Activated naive CD8-positive, alpha-beta T cell treated with anti-CD3 and anti-CD28 coated beads for 36 hours (primary cell): ENCODE measurements at regions not wholly inside any gene's neighbourhood (a gene's known extent, or its start where the extent isn't known, plus 50 kb on each side); places are given as distances from the start of the nearest gene placed in this dataset.

Experiments used
- DNase-seq: peaks from one replicate; pipeline ENCODE4 v3.0.0; 2021
- H3K27ac Mint-ChIP-seq: one replicate; pipeline ENCODE4 v1.8.0; 2022; ENCODE audit warnings: mild to moderate bottlenecking, moderate library complexity, mixed read lengths
- H3K27me3 Mint-ChIP-seq: one replicate; pipeline ENCODE4 v1.8.0; 2022; ENCODE audit warnings: mild to moderate bottlenecking, mixed read lengths
- H3K36me3 Mint-ChIP-seq: one replicate; pipeline ENCODE4 v1.8.0; 2021; ENCODE audit warnings: mild to moderate bottlenecking, mixed read lengths
- H3K4me1 Mint-ChIP-seq: one replicate; pipeline ENCODE4 v1.8.0; 2021; ENCODE audit warnings: mixed read lengths
- H3K4me3 Mint-ChIP-seq: one replicate; pipeline ENCODE4 v1.8.0; 2022; ENCODE audit warnings: mild to moderate bottlenecking, moderate library complexity, mixed read lengths
- H3K9me3 Mint-ChIP-seq: one replicate; pipeline ENCODE4 v1.8.0; 2022; ENCODE audit warnings: mixed read lengths

GRCh38 chr2:66034467-66034866 lies 400.5 kb upstream of the MEIS1 start:
- H3K9me3 Mint-ChIP-seq, result no peaks in the 10 kb centered on the region
- H3K4me3 Mint-ChIP-seq, result no peak overlapping the region
- H3K27ac Mint-ChIP-seq, result no peak overlapping the region
- H3K36me3 Mint-ChIP-seq, result no peaks in the 10 kb centered on the region
- H3K27me3 Mint-ChIP-seq, result peaks cover 3% of the 10 kb centered on the region
- DNase-seq, result no peak
- H3K4me1 Mint-ChIP-seq, result no peaks in the 10 kb centered on the region

- H3K9me3 Mint-ChIP-seq, result peaks cover 2% of the 10 kb centered on the region
- H3K36me3 Mint-ChIP-seq, result no peaks in the 10 kb centered on the region
- no peak overlapping the region for H3K4me3 Mint-ChIP-seq
- H3K27me3 Mint-ChIP-seq, result no peaks in the 10 kb centered on the region
- no peak for DNase-seq
- H3K4me1 Mint-ChIP-seq, result no peaks in the 10 kb centered on the region
- no peak overlapping the region for H3K27ac Mint-ChIP-seq
These were observed 402.6 kb upstream of the MEIS1 start for GRCh38 chr2:66032226-66032775.

GRCh38 chr2:66031236-66031635 lies 403.7 kb upstream of the MEIS1 start:
- Mint-ChIP-seq H3K4me1 (no peaks in the 10 kb centered on the region), H3K4me3 (no peak overlapping the region), H3K36me3 (no peaks in the 10 kb centered on the region), H3K27ac (no peak overlapping the region), H3K27me3 (no peaks in the 10 kb centered on the region), H3K9me3 (peaks cover 2% of the 10 kb centered on the region)
- no peak for DNase-seq

GRCh38 chr2:66030553-66030952 lies 404.4 kb upstream of the MEIS1 start:
- Mint-ChIP-seq H3K9me3 (peaks cover 2% of the 10 kb centered on the region), H3K36me3 (no peaks in the 10 kb centered on the region), H3K4me1 (no peaks in the 10 kb centered on the region), H3K27ac (no peak overlapping the region), H3K4me3 (no peak overlapping the region), H3K27me3 (no peaks in the 10 kb centered on the region)
- DNase-seq, result no peak

- Mint-ChIP-seq H3K9me3 (peaks cover 2% of the 10 kb centered on the region), H3K36me3 (no peaks in the 10 kb centered on the region), H3K4me3 (no peak overlapping the region), H3K27ac (no peak overlapping the region), H3K27me3 (no peaks in the 10 kb centered on the region), H3K4me1 (no peaks in the 10 kb centered on the region)
- no peak for DNase-seq
These were observed 410.5 kb upstream of the MEIS1 start for GRCh38 chr2:66024391-66024790.

- Mint-ChIP-seq H3K27me3 (peaks cover 4% of the 10 kb centered on the region), H3K27ac (no peak overlapping the region), H3K4me3 (no peak overlapping the region), H3K4me1 (no peaks in the 10 kb centered on the region), H3K36me3 (no peaks in the 10 kb centered on the region), H3K9me3 (no peaks in the 10 kb centered on the region)
- no peak for DNase-seq
These were observed 413.6 kb upstream of the MEIS1 start for GRCh38 chr2:66021296-66021695.

GRCh38 chr2:66017763-66018162 lies 417.2 kb upstream of the MEIS1 start:
- H3K27ac Mint-ChIP-seq, result no peak overlapping the region
- no peaks in the 10 kb centered on the region for H3K36me3 Mint-ChIP-seq
- peaks cover 4% of the 10 kb centered on the region for H3K27me3 Mint-ChIP-seq

GRCh38 chr2:66014450-66014849 lies 420.5 kb upstream of the MEIS1 start:
- Mint-ChIP-seq H3K4me3 (no peak overlapping the region), H3K27me3 (peaks cover 4% of the 10 kb centered on the region), H3K27ac (no peak overlapping the region), H3K4me1 (no peaks in the 10 kb centered on the region), H3K9me3 (peaks cover 3% of the 10 kb centered on the region), H3K36me3 (no peaks in the 10 kb centered on the region)
- no peak for DNase-seq

More at GRCh38 chr2:66017763-66018162, 417.2 kb upstream of the MEIS1 start:
- H3K4me1 Mint-ChIP-seq, result no peaks in the 10 kb centered on the region
- no peak for DNase-seq
- H3K9me3 Mint-ChIP-seq, result no peaks in the 10 kb centered on the region
- no peak overlapping the region for H3K4me3 Mint-ChIP-seq

- no peak for DNase-seq
- no peak overlapping the region for H3K4me3 Mint-ChIP-seq
- H3K27me3 Mint-ChIP-seq, result peaks cover 4% of the 10 kb centered on the region
- H3K36me3 Mint-ChIP-seq, result no peaks in the 10 kb centered on the region
- no peaks in the 10 kb centered on the region for H3K4me1 Mint-ChIP-seq
- H3K9me3 Mint-ChIP-seq, result peaks cover 3% of the 10 kb centered on the region
- H3K27ac Mint-ChIP-seq, result no peak overlapping the region
These were observed 421.5 kb upstream of the MEIS1 start for GRCh38 chr2:66013456-66013855.

GRCh38 chr2:66003931-66004330 lies 431.0 kb upstream of the MEIS1 start:
- H3K36me3 Mint-ChIP-seq, result no peaks in the 10 kb centered on the region
- no peaks in the 10 kb centered on the region for H3K4me1 Mint-ChIP-seq
- no peaks in the 10 kb centered on the region for H3K9me3 Mint-ChIP-seq
- no peak overlapping the region for H3K4me3 Mint-ChIP-seq
- peaks cover 5% of the 10 kb centered on the region for H3K27me3 Mint-ChIP-seq
- no peak overlapping the region for H3K27ac Mint-ChIP-seq
- DNase-seq, result no peak

- no peaks in the 10 kb centered on the region for H3K36me3 Mint-ChIP-seq
- H3K27ac Mint-ChIP-seq, result no peak overlapping the region
- no peak for DNase-seq
- no peaks in the 10 kb centered on the region for H3K27me3 Mint-ChIP-seq
- H3K4me3 Mint-ChIP-seq, result no peak overlapping the region
- peaks cover 2% of the 10 kb centered on the region for H3K9me3 Mint-ChIP-seq
- no peaks in the 10 kb centered on the region for H3K4me1 Mint-ChIP-seq
These were observed 433.4 kb upstream of the MEIS1 start for GRCh38 chr2:66001538-66001937.

- peaks cover 2% of the 10 kb centered on the region for H3K9me3 Mint-ChIP-seq
- no peaks in the 10 kb centered on the region for H3K36me3 Mint-ChIP-seq
- no peaks in the 10 kb centered on the region for H3K4me1 Mint-ChIP-seq
- no peaks in the 10 kb centered on the region for H3K27me3 Mint-ChIP-seq
- no peak overlapping the region for H3K4me3 Mint-ChIP-seq
- no peak overlapping the region for H3K27ac Mint-ChIP-seq
- DNase-seq, result no peak
These were observed 434.0 kb upstream of the MEIS1 start for GRCh38 chr2:66000901-66001300.

GRCh38 chr2:65999796-66000195 lies 435.1 kb upstream of the MEIS1 start:
- no peak overlapping the region for H3K4me3 Mint-ChIP-seq
- DNase-seq, result no peak
- no peaks in the 10 kb centered on the region for H3K4me1 Mint-ChIP-seq
- no peaks in the 10 kb centered on the region for H3K27me3 Mint-ChIP-seq
- H3K9me3 Mint-ChIP-seq, result peaks cover 2% of the 10 kb centered on the region
- H3K27ac Mint-ChIP-seq, result no peak overlapping the region
- no peaks in the 10 kb centered on the region for H3K36me3 Mint-ChIP-seq

- H3K27me3 Mint-ChIP-seq, result no peaks in the 10 kb centered on the region
- H3K27ac Mint-ChIP-seq, result no peak overlapping the region
- H3K4me3 Mint-ChIP-seq, result no peak overlapping the region
- no peaks in the 10 kb centered on the region for H3K4me1 Mint-ChIP-seq
- no peaks in the 10 kb centered on the region for H3K36me3 Mint-ChIP-seq
- DNase-seq, result no peak
- peaks cover 2% of the 10 kb centered on the region for H3K9me3 Mint-ChIP-seq
These were observed 435.8 kb upstream of the MEIS1 start for GRCh38 chr2:65999103-65999502.

- Mint-ChIP-seq H3K4me3 (no peak overlapping the region), H3K36me3 (no peaks in the 10 kb centered on the region), H3K4me1 (no peaks in the 10 kb centered on the region), H3K27me3 (no peaks in the 10 kb centered on the region), H3K9me3 (peaks cover 2% of the 10 kb centered on the region), H3K27ac (no peak overlapping the region)
- DNase-seq, result no peak
These were observed 437.0 kb upstream of the MEIS1 start for GRCh38 chr2:65997961-65998360.

GRCh38 chr2:65992198-65992554 lies 442.7 kb upstream of the MEIS1 start:
- Mint-ChIP-seq H3K9me3 (peaks cover 7% of the 10 kb centered on the region), H3K27me3 (no peaks in the 10 kb centered on the region), H3K4me3 (no peak overlapping the region), H3K4me1 (no peaks in the 10 kb centered on the region), H3K36me3 (no peaks in the 10 kb centered on the region), H3K27ac (no peak overlapping the region)
- no peak for DNase-seq
